ENCODE measurements at regions not wholly inside any gene's neighbourhood (a gene's known extent, or its start where the extent isn't known, plus 50 kb on each side); places are given as distances from the start of the nearest gene placed in this dataset.

DNA sequence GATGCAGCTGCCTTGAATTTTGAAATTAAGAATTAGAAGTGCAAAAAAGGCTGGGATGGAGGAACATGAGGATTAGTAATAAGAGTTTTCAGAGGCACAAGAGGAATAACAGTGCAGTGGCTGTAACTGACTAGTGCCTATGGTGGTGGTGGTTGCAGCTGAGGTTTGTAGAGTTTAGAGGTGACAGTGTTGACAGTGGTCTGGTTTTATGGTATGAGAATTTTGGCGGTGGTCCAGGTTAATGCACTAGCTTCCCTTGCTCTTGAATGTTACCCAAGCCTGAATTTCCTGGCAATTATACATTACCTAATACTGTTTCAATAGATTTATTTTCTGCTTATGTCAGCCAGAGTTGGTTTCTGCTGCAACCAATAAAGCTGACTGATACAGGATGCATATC is 112.8 kb upstream of the C11orf87 start:
- H3K27me3 ChIP-seq (ENCODE audit: control insufficient read depth, insufficient read depth, low read length) = no peaks in the 10 kb centered on the region
- no peak overlapping the region for H3K4me3 ChIP-seq (ENCODE audit: low read depth, low read length)
- DNase-seq (ENCODE audit: low read depth) = no peak
- TF ChIP-seq, protein P1, sequence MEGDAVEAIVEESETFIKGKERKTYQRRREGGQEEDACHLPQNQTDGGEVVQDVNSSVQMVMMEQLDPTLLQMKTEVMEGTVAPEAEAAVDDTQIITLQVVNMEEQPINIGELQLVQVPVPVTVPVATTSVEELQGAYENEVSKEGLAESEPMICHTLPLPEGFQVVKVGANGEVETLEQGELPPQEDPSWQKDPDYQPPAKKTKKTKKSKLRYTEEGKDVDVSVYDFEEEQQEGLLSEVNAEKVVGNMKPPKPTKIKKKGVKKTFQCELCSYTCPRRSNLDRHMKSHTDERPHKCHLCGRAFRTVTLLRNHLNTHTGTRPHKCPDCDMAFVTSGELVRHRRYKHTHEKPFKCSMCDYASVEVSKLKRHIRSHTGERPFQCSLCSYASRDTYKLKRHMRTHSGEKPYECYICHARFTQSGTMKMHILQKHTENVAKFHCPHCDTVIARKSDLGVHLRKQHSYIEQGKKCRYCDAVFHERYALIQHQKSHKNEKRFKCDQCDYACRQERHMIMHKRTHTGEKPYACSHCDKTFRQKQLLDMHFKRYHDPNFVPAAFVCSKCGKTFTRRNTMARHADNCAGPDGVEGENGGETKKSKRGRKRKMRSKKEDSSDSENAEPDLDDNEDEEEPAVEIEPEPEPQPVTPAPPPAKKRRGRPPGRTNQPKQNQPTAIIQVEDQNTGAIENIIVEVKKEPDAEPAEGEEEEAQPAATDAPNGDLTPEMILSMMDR (IDR thresholded peaks at IDR 0.05; ENCODE audit: insufficient read depth, low read depth, low read length) = no peak
- ChIA-PET CTCF (no interaction called here), POLR2A (no interaction called here)
- no peaks in the 10 kb centered on the region for H3K36me3 ChIP-seq (ENCODE audit: control insufficient read depth, insufficient read depth, low read length)

DNA sequence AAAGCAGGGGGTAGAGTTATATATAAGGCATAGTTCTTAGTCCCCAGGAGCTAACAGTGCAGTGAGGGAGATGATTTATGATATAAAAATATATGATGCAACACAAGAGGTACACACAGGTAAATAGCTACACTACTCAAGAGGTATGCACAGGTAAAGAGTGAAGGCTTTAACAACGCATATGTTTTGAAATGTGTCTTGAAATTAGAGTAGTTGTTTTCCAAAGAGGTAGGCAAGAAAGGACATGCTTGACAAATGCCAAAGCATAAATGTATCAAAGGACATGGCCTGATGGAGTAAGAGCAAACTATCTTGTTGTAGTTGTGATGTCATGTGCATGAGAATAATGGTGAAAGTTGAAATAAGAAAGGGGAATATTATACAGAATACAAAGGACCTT is 104.3 kb upstream of the C11orf87 start:
- no peak overlapping the region for H3K4me3 ChIP-seq (ENCODE audit: low read depth, low read length)
- no peaks in the 10 kb centered on the region for H3K36me3 ChIP-seq (ENCODE audit: control insufficient read depth, insufficient read depth, low read length)
- ChIA-PET CTCF (no interaction called here), POLR2A (no interaction called here)
- TF ChIP-seq, protein P1 (IDR thresholded peaks at IDR 0.05; ENCODE audit: insufficient read depth, low read depth, low read length) = no peak
- DNase-seq (ENCODE audit: low read depth) = no peak
- no peaks in the 10 kb centered on the region for H3K27me3 ChIP-seq (ENCODE audit: control insufficient read depth, insufficient read depth, low read length)

DNA sequence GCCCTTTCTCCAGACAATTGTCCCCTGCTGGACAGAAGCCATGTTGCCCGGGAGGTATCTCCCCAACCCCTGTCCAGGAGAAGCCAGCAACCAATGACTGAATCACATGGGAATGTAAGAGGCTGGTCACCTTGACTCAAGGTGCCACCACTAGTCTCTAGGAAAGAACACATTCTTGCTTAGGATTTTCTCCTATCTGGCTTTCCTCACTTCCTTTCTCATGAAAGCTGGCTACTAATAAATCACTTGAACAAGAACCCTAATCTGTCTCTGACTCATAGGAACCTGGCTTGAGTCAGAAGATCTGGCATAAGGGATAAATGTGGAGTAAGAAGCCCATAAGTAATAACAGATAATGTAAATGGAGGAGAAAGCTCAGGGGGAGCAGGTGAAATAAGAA is 101.4 kb upstream of the C11orf87 start:
- DNase-seq (ENCODE audit: low read depth) = no peak
- TF ChIP-seq, protein P1 (IDR thresholded peaks at IDR 0.05; ENCODE audit: insufficient read depth, low read depth, low read length) = no peak
- ChIA-PET CTCF (interaction anchor here (0.6 kb wide), 1 partner anchor 665 kb away, joined by 3 read pairs; no protein-coding TSS in a partner anchor), POLR2A (no interaction called here)
- Histone ChIP-seq H3K4me3 (ENCODE audit: low read depth, low read length) (no peak overlapping the region), H3K36me3 (ENCODE audit: control insufficient read depth, insufficient read depth, low read length) (no peaks in the 10 kb centered on the region), H3K27me3 (ENCODE audit: control insufficient read depth, insufficient read depth, low read length) (no peaks in the 10 kb centered on the region)

GRCh38 chr11:109326781-109327180 is 95.2 kb upstream of the C11orf87 start:
- DNase-seq (ENCODE audit: low read depth) = no peak
- Histone ChIP-seq H3K27me3 (ENCODE audit: control insufficient read depth, insufficient read depth, low read length) (no peaks in the 10 kb centered on the region), H3K4me3 (ENCODE audit: low read depth, low read length) (no peak overlapping the region), H3K36me3 (ENCODE audit: control insufficient read depth, insufficient read depth, low read length) (no peaks in the 10 kb centered on the region)
- ChIA-PET CTCF (interaction anchor here (0.5 kb wide), 1 partner anchor 349 kb away, joined by 3 read pairs; no protein-coding TSS in a partner anchor), POLR2A (no interaction called here)
- TF ChIP-seq, protein P1 (IDR thresholded peaks at IDR 0.05; ENCODE audit: insufficient read depth, low read depth, low read length) = no peak

DNA sequence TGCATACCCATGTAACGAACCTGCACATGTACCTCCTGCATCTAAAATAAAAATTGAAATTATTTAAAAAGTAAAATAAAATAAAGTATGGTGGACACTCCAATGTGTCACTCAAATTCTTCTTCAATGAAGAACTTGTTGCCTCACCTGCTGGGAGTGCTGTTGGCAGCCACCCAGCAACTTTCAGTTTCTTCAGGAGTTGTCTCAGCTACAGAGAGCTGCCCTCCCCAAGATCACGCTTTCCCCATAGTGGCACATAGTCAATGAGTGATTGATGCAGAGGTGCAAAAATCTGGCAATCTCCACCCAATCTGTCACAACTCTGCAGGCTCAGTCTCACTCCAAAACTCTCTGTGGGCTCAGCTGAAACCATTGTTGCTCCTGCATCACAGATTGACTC is 92.3 kb upstream of the C11orf87 start:
- DNase-seq (ENCODE audit: low read depth) = no peak
- Histone ChIP-seq H3K4me3 (ENCODE audit: low read depth, low read length) (no peak overlapping the region), H3K27me3 (ENCODE audit: control insufficient read depth, insufficient read depth, low read length) (no peaks in the 10 kb centered on the region), H3K36me3 (ENCODE audit: control insufficient read depth, insufficient read depth, low read length) (no peaks in the 10 kb centered on the region)
- TF ChIP-seq, protein P1 (IDR thresholded peaks at IDR 0.05; ENCODE audit: insufficient read depth, low read depth, low read length) = no peak
- ChIA-PET CTCF (interaction anchor here (0.6 kb wide), 1 partner anchor 8 kb away, joined by 3 read pairs; no protein-coding TSS in a partner anchor), POLR2A (no interaction called here)

Measured in BJ (cell line).